ENCODE measurements at regions not wholly inside any gene's neighbourhood (a gene's known extent, or its start where the extent isn't known, plus 50 kb on each side); places are given as distances from the start of the nearest gene placed in this dataset.

DNA sequence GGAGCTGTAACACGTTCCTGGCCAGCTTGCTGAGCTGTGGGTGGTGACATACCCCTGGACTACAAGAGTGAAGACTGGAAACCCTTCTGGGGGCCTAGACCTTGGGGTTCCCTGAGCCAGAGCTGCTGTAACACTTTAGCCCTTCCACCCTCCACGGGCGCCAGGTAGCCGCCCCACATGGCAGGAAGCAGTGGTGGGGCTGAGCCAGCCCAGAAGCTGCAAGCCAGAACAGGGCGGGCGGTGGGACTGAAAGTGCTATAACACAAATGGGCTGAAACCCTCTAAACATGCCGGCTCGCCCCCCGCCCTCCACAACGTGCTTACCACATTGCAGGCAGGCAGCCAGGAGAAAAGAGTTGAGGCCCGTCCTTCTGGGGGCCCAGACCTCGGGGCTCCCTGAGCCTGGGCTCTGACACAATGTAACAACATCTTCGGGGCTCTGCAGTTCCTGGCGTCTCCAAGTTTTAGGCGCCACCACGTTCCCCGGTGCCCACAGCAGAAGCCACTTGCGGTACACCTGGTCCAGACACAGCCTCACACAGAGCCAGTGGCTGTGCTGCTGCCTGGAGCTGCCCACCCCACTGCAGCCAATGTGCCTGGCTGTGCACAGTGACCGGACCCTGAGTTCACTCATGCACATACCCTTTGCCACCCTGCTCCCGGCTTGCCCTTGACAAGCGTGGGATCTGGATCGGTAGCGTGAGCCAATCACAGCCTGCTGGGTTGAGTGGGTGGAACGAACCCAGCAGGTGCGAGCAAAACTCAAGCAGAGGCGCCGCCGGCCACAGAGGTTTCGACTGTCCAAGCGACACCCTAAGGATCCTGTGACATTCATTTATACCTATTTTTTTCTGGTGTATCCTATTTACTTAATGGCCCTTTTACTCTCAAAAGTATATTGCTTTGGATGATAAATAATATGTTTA, 127.4 kb upstream of the FHL2 start:
- CTCF ChIA-PET = no interaction called here

DNA sequence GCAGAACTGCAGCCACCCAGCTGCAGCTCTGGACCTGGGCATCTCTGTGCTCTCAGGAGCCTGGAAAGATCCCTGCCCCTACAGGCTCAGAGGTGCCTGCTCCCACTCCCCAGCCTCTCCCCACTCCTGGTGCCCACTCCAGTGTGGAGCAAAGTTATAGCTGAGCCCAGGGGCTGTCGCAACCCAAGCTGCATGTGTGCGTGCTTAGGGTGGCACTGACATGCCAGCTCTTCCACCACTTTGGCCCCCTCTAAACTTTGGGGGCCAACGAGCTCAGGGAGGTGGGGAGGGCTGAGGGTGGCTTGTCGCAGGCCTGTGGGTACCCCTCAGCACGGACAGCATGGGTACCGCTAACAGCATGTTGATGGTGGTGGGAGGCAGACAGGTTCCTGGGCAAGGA, 126.3 kb upstream of the FHL2 start:
- H4K20me1 ChIP-seq (ENCODE audit: low read length) = no peaks in the 10 kb centered on the region
- no peak overlapping the region for H3K27ac ChIP-seq (ENCODE audit: low read length)
- H3K27me3 ChIP-seq (ENCODE audit: low read length) = no peaks in the 10 kb centered on the region
- intact Hi-C loops (cut with micrococcal nuclease) = no loop called here
- H3F3A ChIP-seq (ENCODE audit: low read length, unreplicated experiment) = no peaks in the 10 kb centered on the region
- H3K79me2 ChIP-seq (ENCODE audit: low read length) = no peaks in the 10 kb centered on the region
- no peak for DNase-seq
- H3K9me2 ChIP-seq (replicated peaks; ENCODE audit: low read length) = no peaks in the 10 kb centered on the region
- H3K36me3 ChIP-seq (ENCODE audit: low read depth, low read length) = no peaks in the 10 kb centered on the region
- POLR2A ChIA-PET (ENCODE audit: unreplicated experiment) = no interaction called here
- H3K9ac ChIP-seq (ENCODE audit: low read length) = no peak overlapping the region
- TF ChIP-seq EZH2 (IDR thresholded peaks at IDR 0.05; ENCODE audit: low read length, unreplicated experiment) (no peak), EZH2phosphoT487 (IDR thresholded peaks at IDR 0.05; ENCODE audit: borderline replicate concordance, low read length) (no peak), CTCF (conservative IDR thresholded peaks at IDR 0.05; ENCODE audit: low read depth, low read length) (no peak)
- no peaks in the 10 kb centered on the region for H3K4me1 ChIP-seq (ENCODE audit: insufficient read depth, low read length)
- BruUV-seq (replicated peaks) = no TSS peak
- no peak for ATAC-seq
- H3K9me3 ChIP-seq (ENCODE audit: low read length) = no peaks in the 10 kb centered on the region
- CTCF ChIA-PET = no interaction called here
- no peak overlapping the region for H3K4me2 ChIP-seq (ENCODE audit: low read length)
- H2AFZ ChIP-seq (ENCODE audit: low read length) = no peak overlapping the region
- no peak overlapping the region for H3K4me3 ChIP-seq (ENCODE audit: low read length)

More for the DNA sequence above, 127.4 kb upstream of the FHL2 start:
- H3K9me2 ChIP-seq (replicated peaks; ENCODE audit: low read length) = no peaks in the 10 kb centered on the region
- no peaks in the 10 kb centered on the region for H3K4me1 ChIP-seq (ENCODE audit: insufficient read depth, low read length)
- no peak overlapping the region for H3K27ac ChIP-seq (ENCODE audit: low read length)
- H3K79me2 ChIP-seq (ENCODE audit: low read length) = no peaks in the 10 kb centered on the region
- H3K4me2 ChIP-seq (ENCODE audit: low read length) = no peak overlapping the region
- DNase-seq (no peak), ATAC-seq (no peak)
- no peaks in the 10 kb centered on the region for H3K9me3 ChIP-seq (ENCODE audit: low read length)
- H3K27me3 ChIP-seq (ENCODE audit: low read length) = no peaks in the 10 kb centered on the region
- POLR2A ChIA-PET (ENCODE audit: unreplicated experiment) = interaction anchor here (0.6 kb wide), 1 partner anchor 116 kb away, joined by 4 read pairs; no protein-coding TSS in a partner anchor
- intact Hi-C loops (cut with micrococcal nuclease) = no loop called here
- no peaks in the 10 kb centered on the region for H4K20me1 ChIP-seq (ENCODE audit: low read length)
- TF ChIP-seq EZH2 (IDR thresholded peaks at IDR 0.05; ENCODE audit: low read length, unreplicated experiment) = no peak
- H3K4me3 ChIP-seq (ENCODE audit: low read length) = no peak overlapping the region
- no TSS peak for BruUV-seq (replicated peaks)
- H3F3A ChIP-seq (ENCODE audit: low read length, unreplicated experiment) = no peaks in the 10 kb centered on the region
- no peak overlapping the region for H2AFZ ChIP-seq (ENCODE audit: low read length)
- H3K36me3 ChIP-seq (ENCODE audit: low read depth, low read length) = no peaks in the 10 kb centered on the region
- H3K9ac ChIP-seq (ENCODE audit: low read length) = no peak overlapping the region

DNA sequence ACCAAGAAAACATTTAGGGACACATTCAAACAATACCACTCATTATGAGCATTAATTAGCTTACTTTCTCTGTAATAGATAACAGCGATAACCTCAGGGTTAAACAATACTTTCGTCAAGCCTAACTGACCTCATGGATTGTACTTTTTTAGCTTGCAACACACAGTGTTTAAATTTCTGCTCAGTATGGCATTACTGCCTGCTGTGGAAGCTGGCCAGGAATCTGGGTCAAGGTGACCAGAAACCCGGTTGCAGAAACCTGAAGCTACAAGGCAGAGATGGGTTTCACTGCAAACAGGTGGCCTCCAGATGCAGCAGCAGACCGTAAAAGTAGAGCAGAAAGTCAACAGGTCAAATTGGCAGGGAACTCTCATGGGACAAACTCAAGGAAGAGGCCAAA, 123.8 kb upstream of the FHL2 start:
- TF ChIP-seq EZH2phosphoT487 (IDR thresholded peaks at IDR 0.05; ENCODE audit: borderline replicate concordance, low read length) (no peak), EZH2 (IDR thresholded peaks at IDR 0.05; ENCODE audit: low read length, unreplicated experiment) (no peak), CTCF (conservative IDR thresholded peaks at IDR 0.05; ENCODE audit: low read depth, low read length) (no peak)
- BruUV-seq (replicated peaks) = no TSS peak
- H3F3A ChIP-seq (ENCODE audit: low read length, unreplicated experiment) = no peaks in the 10 kb centered on the region
- no peaks in the 10 kb centered on the region for H3K79me2 ChIP-seq (ENCODE audit: low read length)
- H2AFZ ChIP-seq (ENCODE audit: low read length) = no peak overlapping the region
- no peak overlapping the region for H3K9ac ChIP-seq (ENCODE audit: low read length)
- no peak overlapping the region for H3K4me2 ChIP-seq (ENCODE audit: low read length)
- DNase-seq = no peak
- intact Hi-C loops (cut with micrococcal nuclease) = loop anchor here (1.0 kb wide), 1 partner anchor 23 kb away; no protein-coding TSS in a partner anchor
- ATAC-seq = no peak
- H4K20me1 ChIP-seq (ENCODE audit: low read length) = no peaks in the 10 kb centered on the region
- no peaks in the 10 kb centered on the region for H3K36me3 ChIP-seq (ENCODE audit: low read depth, low read length)
- no peak overlapping the region for H3K4me3 ChIP-seq (ENCODE audit: low read length)
- no peak overlapping the region for H3K27ac ChIP-seq (ENCODE audit: low read length)
- no peaks in the 10 kb centered on the region for H3K27me3 ChIP-seq (ENCODE audit: low read length)
- no peaks in the 10 kb centered on the region for H3K9me2 ChIP-seq (replicated peaks; ENCODE audit: low read length)
- ChIA-PET CTCF (no interaction called here), POLR2A (ENCODE audit: unreplicated experiment) (no interaction called here)
- no peaks in the 10 kb centered on the region for H3K9me3 ChIP-seq (ENCODE audit: low read length)
- H3K4me1 ChIP-seq (ENCODE audit: insufficient read depth, low read length) = no peaks in the 10 kb centered on the region

Data from PC-3 (cell line).